ENCODE measurements at regions not wholly inside any gene's neighbourhood (a gene's known extent, or its start where the extent isn't known, plus 50 kb on each side); places are given as distances from the start of the nearest gene placed in this dataset.

DNA sequence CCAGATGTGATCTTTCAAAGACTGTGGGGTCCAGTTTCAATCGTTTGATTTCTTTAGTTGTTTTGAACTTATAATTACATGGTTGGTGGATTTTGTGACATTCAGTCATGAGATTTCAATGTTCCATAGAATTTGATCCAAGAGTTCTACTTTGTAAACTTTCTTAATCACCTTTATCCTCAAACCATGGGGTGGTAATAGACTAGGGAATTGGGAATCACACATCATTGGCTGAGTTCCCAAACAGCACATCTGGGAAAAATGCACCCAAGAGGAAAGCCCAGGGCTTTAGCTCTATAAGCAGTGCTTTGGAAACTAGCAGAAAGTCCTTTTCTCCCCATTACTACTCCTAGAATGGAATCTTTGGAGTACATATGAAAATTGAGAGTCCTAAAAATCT lies 177.6 kb downstream of the NNT start:
- ATAC-seq = no peak
- TF ChIP-seq, protein P1, sequence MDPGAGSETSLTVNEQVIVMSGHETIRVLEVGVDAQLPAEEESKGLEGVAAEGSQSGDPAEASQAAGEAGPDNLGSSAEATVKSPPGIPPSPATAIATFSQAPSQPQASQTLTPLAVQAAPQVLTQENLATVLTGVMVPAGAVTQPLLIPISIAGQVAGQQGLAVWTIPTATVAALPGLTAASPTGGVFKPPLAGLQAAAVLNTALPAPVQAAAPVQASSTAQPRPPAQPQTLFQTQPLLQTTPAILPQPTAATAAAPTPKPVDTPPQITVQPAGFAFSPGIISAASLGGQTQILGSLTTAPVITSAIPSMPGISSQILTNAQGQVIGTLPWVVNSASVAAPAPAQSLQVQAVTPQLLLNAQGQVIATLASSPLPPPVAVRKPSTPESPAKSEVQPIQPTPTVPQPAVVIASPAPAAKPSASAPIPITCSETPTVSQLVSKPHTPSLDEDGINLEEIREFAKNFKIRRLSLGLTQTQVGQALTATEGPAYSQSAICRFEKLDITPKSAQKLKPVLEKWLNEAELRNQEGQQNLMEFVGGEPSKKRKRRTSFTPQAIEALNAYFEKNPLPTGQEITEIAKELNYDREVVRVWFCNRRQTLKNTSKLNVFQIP (CRISPR knock-in tag; IDR thresholded peaks at IDR 0.05; ENCODE audit: borderline replicate concordance, low read depth) = no peak
- TF ChIP-seq, protein P2, sequence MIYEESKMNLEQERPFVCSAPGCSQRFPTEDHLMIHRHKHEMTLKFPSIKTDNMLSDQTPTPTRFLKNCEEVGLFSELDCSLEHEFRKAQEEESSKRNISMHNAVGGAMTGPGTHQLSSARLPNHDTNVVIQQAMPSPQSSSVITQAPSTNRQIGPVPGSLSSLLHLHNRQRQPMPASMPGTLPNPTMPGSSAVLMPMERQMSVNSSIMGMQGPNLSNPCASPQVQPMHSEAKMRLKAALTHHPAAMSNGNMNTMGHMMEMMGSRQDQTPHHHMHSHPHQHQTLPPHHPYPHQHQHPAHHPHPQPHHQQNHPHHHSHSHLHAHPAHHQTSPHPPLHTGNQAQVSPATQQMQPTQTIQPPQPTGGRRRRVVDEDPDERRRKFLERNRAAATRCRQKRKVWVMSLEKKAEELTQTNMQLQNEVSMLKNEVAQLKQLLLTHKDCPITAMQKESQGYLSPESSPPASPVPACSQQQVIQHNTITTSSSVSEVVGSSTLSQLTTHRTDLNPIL (CRISPR knock-in tag; IDR thresholded peaks at IDR 0.05; ENCODE audit: low read depth) = no peak
- TF ChIP-seq ESRRG (CRISPR knock-in tag; IDR thresholded peaks at IDR 0.05) (no peak), TOX (CRISPR knock-in tag; IDR thresholded peaks at IDR 0.05; ENCODE audit: borderline replicate concordance) (no peak), OSR1 (CRISPR knock-in tag; IDR thresholded peaks at IDR 0.05) (no peak), RARB (CRISPR knock-in tag; IDR thresholded peaks at IDR 0.05) (no peak)
- TF ChIP-seq, protein P3, sequence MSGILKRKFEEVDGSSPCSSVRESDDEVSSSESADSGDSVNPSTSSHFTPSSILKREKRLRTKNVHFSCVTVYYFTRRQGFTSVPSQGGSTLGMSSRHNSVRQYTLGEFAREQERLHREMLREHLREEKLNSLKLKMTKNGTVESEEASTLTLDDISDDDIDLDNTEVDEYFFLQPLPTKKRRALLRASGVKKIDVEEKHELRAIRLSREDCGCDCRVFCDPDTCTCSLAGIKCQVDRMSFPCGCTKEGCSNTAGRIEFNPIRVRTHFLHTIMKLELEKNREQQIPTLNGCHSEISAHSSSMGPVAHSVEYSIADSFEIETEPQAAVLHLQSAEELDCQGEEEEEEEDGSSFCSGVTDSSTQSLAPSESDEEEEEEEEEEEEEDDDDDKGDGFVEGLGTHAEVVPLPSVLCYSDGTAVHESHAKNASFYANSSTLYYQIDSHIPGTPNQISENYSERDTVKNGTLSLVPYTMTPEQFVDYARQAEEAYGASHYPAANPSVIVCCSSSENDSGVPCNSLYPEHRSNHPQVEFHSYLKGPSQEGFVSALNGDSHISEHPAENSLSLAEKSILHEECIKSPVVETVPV (CRISPR knock-in tag; IDR thresholded peaks at IDR 0.05) = no peak
- TF ChIP-seq, protein P4, sequence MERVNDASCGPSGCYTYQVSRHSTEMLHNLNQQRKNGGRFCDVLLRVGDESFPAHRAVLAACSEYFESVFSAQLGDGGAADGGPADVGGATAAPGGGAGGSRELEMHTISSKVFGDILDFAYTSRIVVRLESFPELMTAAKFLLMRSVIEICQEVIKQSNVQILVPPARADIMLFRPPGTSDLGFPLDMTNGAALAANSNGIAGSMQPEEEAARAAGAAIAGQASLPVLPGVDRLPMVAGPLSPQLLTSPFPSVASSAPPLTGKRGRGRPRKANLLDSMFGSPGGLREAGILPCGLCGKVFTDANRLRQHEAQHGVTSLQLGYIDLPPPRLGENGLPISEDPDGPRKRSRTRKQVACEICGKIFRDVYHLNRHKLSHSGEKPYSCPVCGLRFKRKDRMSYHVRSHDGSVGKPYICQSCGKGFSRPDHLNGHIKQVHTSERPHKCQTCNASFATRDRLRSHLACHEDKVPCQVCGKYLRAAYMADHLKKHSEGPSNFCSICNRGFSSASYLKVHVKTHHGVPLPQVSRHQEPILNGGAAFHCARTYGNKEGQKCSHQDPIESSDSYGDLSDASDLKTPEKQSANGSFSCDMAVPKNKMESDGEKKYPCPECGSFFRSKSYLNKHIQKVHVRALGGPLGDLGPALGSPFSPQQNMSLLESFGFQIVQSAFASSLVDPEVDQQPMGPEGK (CRISPR knock-in tag; IDR thresholded peaks at IDR 0.05; ENCODE audit: borderline replicate concordance) = no peak

DNA sequence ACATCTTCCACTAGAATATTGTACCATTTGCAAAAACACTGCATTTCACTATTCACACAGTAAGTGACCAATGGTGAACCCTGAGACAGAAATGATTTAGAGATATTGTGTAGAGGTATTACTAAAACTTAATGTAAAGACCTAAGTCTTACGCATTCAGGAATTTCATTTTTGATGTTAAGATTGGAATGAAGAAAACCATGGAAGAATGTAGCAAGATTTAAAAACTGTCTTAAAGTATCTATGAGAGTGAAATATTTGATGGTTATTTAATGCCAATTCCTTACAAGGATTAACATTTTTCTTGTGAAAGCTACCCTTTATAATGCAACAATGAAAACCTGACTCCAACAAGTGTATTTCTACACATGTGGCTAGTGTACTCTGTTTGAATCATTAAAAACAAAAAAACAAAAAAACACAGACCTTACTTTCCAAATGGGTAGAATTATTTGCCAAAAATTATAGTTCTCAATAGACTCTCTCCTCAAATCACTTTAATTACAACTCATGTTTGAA lies 172.0 kb downstream of the NNT start:
- TF ChIP-seq TCF4 (CRISPR knock-in tag; IDR thresholded peaks at IDR 0.05; ENCODE audit: borderline replicate concordance) = no peak
- TF ChIP-seq, protein P4 (CRISPR knock-in tag; IDR thresholded peaks at IDR 0.05; ENCODE audit: borderline replicate concordance) = no peak
- TF ChIP-seq ARNTL (CRISPR knock-in tag; IDR thresholded peaks at IDR 0.05; ENCODE audit: borderline replicate concordance, low read depth) = no peak
- no peak for TF ChIP-seq PPARA (CRISPR knock-in tag; IDR thresholded peaks at IDR 0.05; ENCODE audit: borderline replicate concordance)
- TF ChIP-seq ZFP30 (CRISPR knock-in tag; IDR thresholded peaks at IDR 0.05) = no peak
- no peak for TF ChIP-seq GLIS3 (CRISPR knock-in tag; IDR thresholded peaks at IDR 0.05)
- TF ChIP-seq, protein P3 (CRISPR knock-in tag; IDR thresholded peaks at IDR 0.05) = no peak
- no peak for TF ChIP-seq OSR1 (CRISPR knock-in tag; IDR thresholded peaks at IDR 0.05)
- no peak for TF ChIP-seq BACH2 (CRISPR knock-in tag; IDR thresholded peaks at IDR 0.05; ENCODE audit: borderline replicate concordance)
- no peak for TF ChIP-seq TOX (CRISPR knock-in tag; IDR thresholded peaks at IDR 0.05; ENCODE audit: borderline replicate concordance)
- TF ChIP-seq ZNF70 (CRISPR knock-in tag; IDR thresholded peaks at IDR 0.05) = no peak
- no peak for TF ChIP-seq ZC3H10 (CRISPR knock-in tag; IDR thresholded peaks at IDR 0.05)
- TF ChIP-seq CSDC2 (CRISPR knock-in tag; IDR thresholded peaks at IDR 0.05) = no peak
- no peak for TF ChIP-seq RARB (CRISPR knock-in tag; IDR thresholded peaks at IDR 0.05)
- TF ChIP-seq, protein P2 (CRISPR knock-in tag; IDR thresholded peaks at IDR 0.05; ENCODE audit: low read depth) = no peak
- no peak for TF ChIP-seq ISL1 (CRISPR knock-in tag; IDR thresholded peaks at IDR 0.05)
- no peak for TF ChIP-seq ZNF565 (CRISPR knock-in tag; conservative IDR thresholded peaks at IDR 0.05; ENCODE audit: low read depth)
- no peak for TF ChIP-seq ZFP3 (CRISPR knock-in tag; IDR thresholded peaks at IDR 0.05)
- ATAC-seq = no peak
